ENCODE measurements at regions not wholly inside any gene's neighbourhood (a gene's known extent, or its start where the extent isn't known, plus 50 kb on each side); places are given as distances from the start of the nearest gene placed in this dataset.

- DNase-seq (no peak), ATAC-seq (no peak)
- Mint-ChIP-seq H3K36me3 (ENCODE audit: low read depth) (no peaks in the 10 kb centered on the region), H3K4me3 (no peak overlapping the region), H3K9me3 (no peaks in the 10 kb centered on the region), H3K27ac (no peak overlapping the region), H3K4me1 (ENCODE audit: low read depth) (peaks cover 2% of the 10 kb centered on the region), H3K27me3 (peaks cover 23% of the 10 kb centered on the region)
- ChIA-PET CTCF (no interaction called here), POLR2A (no interaction called here)
- TF ChIP-seq CTCF (IDR thresholded peaks at IDR 0.05) = no peak
- intact Hi-C loops (cut with micrococcal nuclease) = no loop called here
Measured at GRCh38 chr10:15440204-15440711, 69.2 kb upstream of the FAM171A1 start.

- POLR2A ChIA-PET = no interaction called here
- DNase-seq (no peak), ATAC-seq (no peak)
- no peak for TF ChIP-seq CTCF (IDR thresholded peaks at IDR 0.05)
- Mint-ChIP-seq H3K4me1 (ENCODE audit: low read depth) (peaks cover 2% of the 10 kb centered on the region), H3K27me3 (peaks cover 24% of the 10 kb centered on the region), H3K27ac (no peak overlapping the region), H3K36me3 (ENCODE audit: low read depth) (no peaks in the 10 kb centered on the region), H3K4me3 (no peak overlapping the region), H3K9me3 (no peaks in the 10 kb centered on the region)
- CTCF ChIA-PET = interaction anchor here (1.0 kb wide), 1 partner anchor 458 kb away, joined by 3 read pairs; no protein-coding TSS in a partner anchor
- intact Hi-C loops (cut with micrococcal nuclease) = loop anchor here (10.0 kb wide), 1 partner anchor 285 kb away; no protein-coding TSS in a partner anchor
Measured at GRCh38 chr10:15439341-15439842, 68.3 kb upstream of the FAM171A1 start.

- CTCF ChIA-PET = no interaction called here
- TF ChIP-seq CTCF (IDR thresholded peaks at IDR 0.05) = no peak
- ATAC-seq (no peak), DNase-seq (no peak)
- Mint-ChIP-seq H3K4me1 (ENCODE audit: low read depth) (peaks cover 2% of the 10 kb centered on the region), H3K36me3 (ENCODE audit: low read depth) (no peaks in the 10 kb centered on the region), H3K9me3 (no peaks in the 10 kb centered on the region), H3K27ac (no peak overlapping the region), H3K4me3 (no peak overlapping the region), H3K27me3 (peaks cover 24% of the 10 kb centered on the region)
- POLR2A ChIA-PET = no interaction called here
- intact Hi-C loops (cut with micrococcal nuclease) = loop anchor here (10.0 kb wide), 1 partner anchor 288 kb away; no protein-coding TSS in a partner anchor
Measured at GRCh38 chr10:15436696-15437095, 65.6 kb upstream of the FAM171A1 start.

- Mint-ChIP-seq H3K36me3 (ENCODE audit: low read depth) (no peaks in the 10 kb centered on the region), H3K9me3 (no peaks in the 10 kb centered on the region), H3K27ac (no peak overlapping the region), H3K4me1 (ENCODE audit: low read depth) (no peaks in the 10 kb centered on the region), H3K27me3 (peaks cover 12% of the 10 kb centered on the region), H3K4me3 (peak overlapping the region; percentile 47)
- TF ChIP-seq CTCF (IDR thresholded peaks at IDR 0.05) = peak; percentile 79
- CTCF ChIA-PET = interaction anchor here (0.7 to 1.8 kb wide), 15 partner anchors 10 to 426 kb away, joined by 3 to 8 read pairs (median 3); partner anchors contain the start of gene MINDY3
- POLR2A ChIA-PET = no interaction called here
- intact Hi-C loops (cut with micrococcal nuclease) = loop anchor here (10.0 kb wide), 1 partner anchor 291 kb away; no protein-coding TSS in a partner anchor
- peak; percentile 48 for DNase-seq
- peak; percentile 55 for ATAC-seq
Measured at GRCh38 chr10:15433850-15434537, 62.9 kb upstream of the FAM171A1 start.

GRCh38 chr10:15432266-15432665 is 61.2 kb upstream of the FAM171A1 start:
- no peak overlapping the region for H3K27ac Mint-ChIP-seq

More at GRCh38 chr10:15432266-15432665, 61.2 kb upstream of the FAM171A1 start:
- Mint-ChIP-seq H3K4me1 (ENCODE audit: low read depth) (no peaks in the 10 kb centered on the region), H3K9me3 (no peaks in the 10 kb centered on the region), H3K36me3 (ENCODE audit: low read depth) (no peaks in the 10 kb centered on the region), H3K27me3 (peaks cover 10% of the 10 kb centered on the region), H3K4me3 (no peak overlapping the region)
- ChIA-PET POLR2A (no interaction called here), CTCF (interaction anchor here (1.2 to 1.8 kb wide), 2 partner anchors 12 to 13 kb away, joined by 3 to 8 read pairs; no protein-coding TSS in a partner anchor)
- intact Hi-C loops (cut with micrococcal nuclease) = loop anchor here (10.0 kb wide), 1 partner anchor 293 kb away; no protein-coding TSS in a partner anchor
- no peak for TF ChIP-seq CTCF (IDR thresholded peaks at IDR 0.05)
- DNase-seq (no peak), ATAC-seq (no peak)

Data from activated CD8-positive, alpha-beta T cell treated with anti-CD3 and anti-CD28 coated beads for 36 hours (primary cell).